HepG2 (cell line): ENCODE measurements at regions not wholly inside any gene's neighbourhood (a gene's known extent, or its start where the extent isn't known, plus 50 kb on each side); places are given as distances from the start of the nearest gene placed in this dataset.

ENCODE experiments used
- ATAC-seq: fragments of 200-7000 bp; cut with Tn5 transposase; 3 replicates; pipeline ENCODE4 v1.9.1; 2020; ENCODE audit warnings: mild to moderate bottlenecking, moderate library complexity
- BruUV-seq: library from RNA; stranded (reverse); fragments of 400-500 nt; replicated peaks from 2 replicates; lab custom pipeline; 2021; lab: Mats Ljungman, UMichigan
- CTCF ChIA-PET: fragments of 300-600 bp; formaldehyde crosslinking; extraction: SDS; loops from one replicate; lab custom pipeline; 2021; ENCODE audit warnings: low total read pairs, inconsistent platforms, low intra/inter-chr PET ratio; lab: Yijun Ruan, JAX
- POLR2A ChIA-PET: fragments of 350-600 bp; sonication (Branson Sonifier 250); formaldehyde crosslinking; loops from one replicate; lab custom pipeline; 2020; ENCODE audit warnings: antibody characterized with exemption, inconsistent platforms; lab: Yijun Ruan, JAX
- DNase-seq: peaks from one replicate; pipeline ENCODE4 v3.0.0-alpha.2; 2015; ENCODE audit warnings: low spot score
- FAIRE-seq: peaks from 3 replicates; lab custom pipeline; 2011; peaks lifted over from hg19 to GRCh38; lab: Jason Lieb, UNC
- H2AFZ ChIP-seq: one replicate; pipeline ENCODE4 v1.6.1; 2011; ENCODE audit warnings: low read length, inconsistent platforms
- H3K27ac ChIP-seq: fragments of 300-600 bp; 3 replicates; pipeline ENCODE4 v1.8.0; 2011; ENCODE audit warnings: mixed run types, mild to moderate bottlenecking, mixed read lengths, low read length, inconsistent platforms; ENCODE audit not compliant: insufficient read depth; ENCODE audit errors: extremely low read length
- H3K27me3 ChIP-seq, 2 experiments: fragments of 200-600 bp in 1 of 2; 2 replicates in 1 of 2; 3 replicates in 1 of 2; pipeline versions ENCODE4 v1.6.0 to v1.8.0; 2011; ENCODE audit warnings: low read length in 2 of 2, mild to moderate bottlenecking in 2 of 2, moderate library complexity in 2 of 2, inconsistent platforms in 1 of 2; ENCODE audit not compliant: insufficient read depth in 2 of 2, control insufficient read depth in 1 of 2
- H3K36me3 ChIP-seq, 2 experiments: fragments of 200-600 bp in 1 of 2; replicated peaks in 1 of 2; 2 replicates in 1 of 2; 3 replicates in 1 of 2; pipeline versions ENCODE4 v1.5.1 to v1.8.0; 2011; ENCODE audit warnings: low read length in 2 of 2, inconsistent platforms in 1 of 2; ENCODE audit not compliant: insufficient read depth in 2 of 2, control insufficient read depth in 1 of 2
- H3K4me1 ChIP-seq: 2 replicates; pipeline ENCODE4 v1.5.1; 2012; ENCODE audit warnings: low read length, inconsistent platforms; ENCODE audit not compliant: insufficient read depth
- H3K4me2 ChIP-seq: 2 replicates; pipeline ENCODE4 v1.6.0; 2011; ENCODE audit warnings: low read depth, low read length, inconsistent platforms
- H3K4me3 ChIP-seq, 3 experiments: fragments of 200-600 bp in 1 of 3; sonication (generic), shearing (Covaris generic) in 1 of 3; replicated peaks in 1 of 3; 2 replicates each; pipeline ENCODE4 v1.5.1; 2011 to 2016; ENCODE audit warnings: low read length in 3 of 3, inconsistent platforms in 2 of 3, low read depth in 2 of 3, mild to moderate bottlenecking in 2 of 3, control low read depth in 1 of 3, mixed read lengths in 1 of 3; ENCODE audit not compliant: insufficient read depth in 1 of 3
- H3K79me2 ChIP-seq: one replicate; pipeline ENCODE4 v1.6.1; 2011; ENCODE audit warnings: low read length, inconsistent platforms; ENCODE audit not compliant: insufficient read depth
- H3K9ac ChIP-seq: 2 replicates; pipeline ENCODE4 v1.6.0; 2011; ENCODE audit warnings: mild to moderate bottlenecking, low read depth, low read length, inconsistent platforms; ENCODE audit not compliant: insufficient read depth
- H3K9me3 ChIP-seq: 2 replicates; pipeline ENCODE4 v1.5.1; 2012; ENCODE audit warnings: mild to moderate bottlenecking, low read length
- H4K20me1 ChIP-seq: 2 replicates; pipeline ENCODE4 v1.6.0; 2011; ENCODE audit warnings: inconsistent platforms, mild to moderate bottlenecking, low read length, moderate library complexity; ENCODE audit not compliant: insufficient read depth
- HMG20B ChIP-seq: conservative IDR thresholded peaks from 2 replicates; pipeline ENCODE4 v1.6.1; 2016; ENCODE audit warnings: missing genetic modification reagents, missing compliant biosample characterization
- JDP2 ChIP-seq: sonication (generic); formaldehyde crosslinking; IDR thresholded peaks from 2 replicates; pipeline ENCODE4 v1.8.1; 2022; ENCODE audit warnings: missing genetic modification reagents, borderline replicate concordance
- MAFG ChIP-seq: sonication (generic); formaldehyde crosslinking; IDR thresholded peaks from 2 replicates; pipeline ENCODE4 v1.5.1; 2020; ENCODE audit warnings: mild to moderate bottlenecking, missing genetic modification reagents
- MEIS1 ChIP-seq: sonication (generic); formaldehyde crosslinking; IDR thresholded peaks from 2 replicates; pipeline ENCODE4 v1.9.0; 2021; ENCODE audit warnings: mild to moderate bottlenecking, missing genetic modification reagents, moderate library complexity, borderline replicate concordance
- MYNN ChIP-seq: sonication (generic); formaldehyde crosslinking; IDR thresholded peaks from 2 replicates; pipeline ENCODE4 v1.4.0; 2020; ENCODE audit warnings: mild to moderate bottlenecking, low read depth, missing genetic modification reagents
- SP2 ChIP-seq: sonication (generic); formaldehyde crosslinking; IDR thresholded peaks from 2 replicates; pipeline ENCODE4 v1.5.1; 2020; ENCODE audit warnings: mild to moderate bottlenecking, missing genetic modification reagents
- TRIM24 ChIP-seq: sonication (generic); formaldehyde crosslinking; IDR thresholded peaks from 2 replicates; pipeline ENCODE4 v1.8.0; 2022; ENCODE audit warnings: mild to moderate bottlenecking, missing genetic modification reagents
- ZBED4 ChIP-seq: sonication (generic); formaldehyde crosslinking; IDR thresholded peaks from 2 replicates; pipeline ENCODE4 v1.4.0; 2020; ENCODE audit warnings: missing genetic modification reagents, borderline replicate concordance
- ZNF275 ChIP-seq: sonication (generic); formaldehyde crosslinking; IDR thresholded peaks from 2 replicates; pipeline ENCODE4 v1.8.0; 2022; ENCODE audit warnings: missing genetic modification reagents, mild to moderate bottlenecking, inconsistent platforms, borderline replicate concordance
- ZNF552 ChIP-seq: sonication (generic); formaldehyde crosslinking; IDR thresholded peaks from 2 replicates; pipeline ENCODE4 v1.9.0; 2022; ENCODE audit warnings: missing genetic modification reagents, mild to moderate bottlenecking, borderline replicate concordance
- WGBS: methylation state at CpG from one replicate; pipeline ENCODE4 v1.1.6; 2017; ENCODE audit warnings: low lambda C conversion rate; 5-methylcytosine and 5-hydroxymethylcytosine counted together
- in situ Hi-C: cut with HindIII; loops from 2 replicates; pipeline ENCODE4 v1.10.0; 2017; ENCODE audit warnings: low pct_unique_long_range_greater_than_20kb; ENCODE audit not compliant: extremely low pct_ligation_motif_present
- intact Hi-C: fragments of 100-400 bp; cut with micrococcal nuclease; formaldehyde crosslinking; loops from one replicate; pipeline ENCODE4 v1.10.0; 2022; ENCODE audit not compliant: unreplicated experiment

GRCh38 chr6:137687818-137688217, 179.2 kb upstream of the TNFAIP3 start:
- no peaks in the 10 kb centered on the region for H3K79me2 ChIP-seq
- 0 out of 5 replicates have a peak, but pooled peaks cover 0 to 3% of the 10 kb centered on the region in 2 experiments for H3K27me3 ChIP-seq
- no TSS peak for BruUV-seq
- no peaks in the 10 kb centered on the region for H3K9me3 ChIP-seq
- no peak overlapping the region for H3K4me2 ChIP-seq
- WGBS: 26% methylated on average over 3 of the region's 3 CpGs
- ChIA-PET CTCF (no interaction called here), POLR2A (no interaction called here)
- no peak for TF ChIP-seq TRIM24
- in situ Hi-C loops: no loop called here
- intact Hi-C loops: no loop called here
- H2AFZ ChIP-seq: no peak overlapping the region
- H3K9ac ChIP-seq: no peak overlapping the region
- H3K4me3 ChIP-seq: no peak overlapping the region
- no peaks in the 10 kb centered on the region for H3K36me3 ChIP-seq
- peaks cover 11% of the 10 kb centered on the region for H3K4me1 ChIP-seq
- FAIRE-seq (no peak), DNase-seq (no peak), ATAC-seq (no peak)
- H4K20me1 ChIP-seq: no peaks in the 10 kb centered on the region
- no peak overlapping the region for H3K27ac ChIP-seq

GRCh38 chr6:137688230-137688971, 178.7 kb upstream of the TNFAIP3 start:
- H3K27me3 ChIP-seq: 0 out of 5 replicates have a peak, but pooled peaks cover 0 to 3% of the 10 kb centered on the region in 2 experiments
- in situ Hi-C loops (no loop called here), intact Hi-C loops (no loop called here)
- ATAC-seq (no peak), FAIRE-seq (no peak), DNase-seq (no peak)
- POLR2A ChIA-PET: no interaction called here
- no peak overlapping the region for H3K4me3 ChIP-seq
- no peak overlapping the region for H2AFZ ChIP-seq
- CTCF ChIA-PET: no interaction called here
- H3K27ac ChIP-seq: no peak overlapping the region
- H3K4me1 ChIP-seq: peaks cover 15% of the 10 kb centered on the region
- no peaks in the 10 kb centered on the region for H3K36me3 ChIP-seq
- no peaks in the 10 kb centered on the region for H4K20me1 ChIP-seq
- no peak overlapping the region for H3K9ac ChIP-seq
- H3K4me2 ChIP-seq: no peak overlapping the region
- no peaks in the 10 kb centered on the region for H3K9me3 ChIP-seq
- BruUV-seq: no TSS peak
- H3K79me2 ChIP-seq: no peaks in the 10 kb centered on the region
- no peak for TF ChIP-seq ZBED4
- TF ChIP-seq ZNF275 (CRISPR knock-in tag): no peak
- TF ChIP-seq ZNF552 (CRISPR knock-in tag): no peak
- no peak for TF ChIP-seq MEIS1
- TF ChIP-seq MAFG (CRISPR knock-in tag): no peak
- TF ChIP-seq JDP2 (CRISPR knock-in tag): no peak
- no peak for TF ChIP-seq MYNN
- TF ChIP-seq SP2 (CRISPR knock-in tag): no peak
- TF ChIP-seq HMG20B (CRISPR knock-in tag): no peak
